Endometrium (tissue), 2 donors: ENCODE measurements at regions not wholly inside any gene's neighbourhood (a gene's known extent, or its start where the extent isn't known, plus 50 kb on each side); places are given as distances from the start of the nearest gene placed in this dataset.
A peak's percentile ranks its signal among the peaks of the same experiment; 100 is the strongest.

ENCODE experiments used
- FAIRE-seq: peaks from 2 replicates; lab custom pipeline; 2012; peaks lifted over from hg19 to GRCh38; lab: Jason Lieb, UNC
- donor health status: control.
- donor health status: control.

- no peak for FAIRE-seq
Observed at GRCh38 chr10:65796472-65796871, 1129.4 kb upstream of the LRRTM3 start.

GRCh38 chr10:65798133-65798532, 1127.7 kb upstream of the LRRTM3 start:
- no peak for FAIRE-seq

- no peak for FAIRE-seq
Observed at GRCh38 chr10:65802391-65802790, 1123.4 kb upstream of the LRRTM3 start.

GRCh38 chr10:65805511-65805910, 1120.3 kb upstream of the LRRTM3 start:
- no peak for FAIRE-seq

GRCh38 chr10:65805993-65806392, 1119.8 kb upstream of the LRRTM3 start:
- peak; percentile 99 for FAIRE-seq

GRCh38 chr10:65808687-65809333, 1117.0 kb upstream of the LRRTM3 start:
- FAIRE-seq: no peak

GRCh38 chr10:65811931-65812525, 1113.8 kb upstream of the LRRTM3 start:
- no peak for FAIRE-seq

- no peak for FAIRE-seq
Observed at GRCh38 chr10:65816536-65816935, 1109.3 kb upstream of the LRRTM3 start.

- FAIRE-seq: no peak
Observed at GRCh38 chr10:65818990-65819389, 1106.8 kb upstream of the LRRTM3 start.

GRCh38 chr10:65827359-65827758, 1098.5 kb upstream of the LRRTM3 start:
- FAIRE-seq: no peak

GRCh38 chr10:65838811-65839210, 1087.0 kb upstream of the LRRTM3 start:
- FAIRE-seq: no peak

- FAIRE-seq: no peak
Observed at GRCh38 chr10:65843203-65843602, 1082.6 kb upstream of the LRRTM3 start.

GRCh38 chr10:65845916-65846315, 1079.9 kb upstream of the LRRTM3 start:
- FAIRE-seq: no peak

- FAIRE-seq: peak; percentile 78
Observed at GRCh38 chr10:65846541-65846940, 1079.3 kb upstream of the LRRTM3 start.

- no peak for FAIRE-seq
Observed at GRCh38 chr10:65846949-65847348, 1078.9 kb upstream of the LRRTM3 start.

- FAIRE-seq: peak; percentile 71
Observed at GRCh38 chr10:65847436-65848230, 1078.2 kb upstream of the LRRTM3 start.

- FAIRE-seq: no peak
Observed at GRCh38 chr10:65858841-65859240, 1067.0 kb upstream of the LRRTM3 start.

- FAIRE-seq: no peak
Observed at GRCh38 chr10:65861249-65861648, 1064.6 kb upstream of the LRRTM3 start.
